Thymus (tissue), 11 donors: ENCODE measurements at regions not wholly inside any gene's neighbourhood (a gene's known extent, or its start where the extent isn't known, plus 50 kb on each side); places are given as distances from the start of the nearest gene placed in this dataset.

Experiments used
- DNase-seq, 9 donors: peaks; one replicate each; pipeline ENCODE4 v3.0.0-alpha.2; 2013; ENCODE audit warnings: low spot score in 9 of 9, low read depth in 6 of 9, missing footprints in 1 of 9
- H3K27ac ChIP-seq, 2 donors: one replicate each; pipeline ENCODE4 v1.5.1; 2013; ENCODE audit warnings: control low read depth in 1 of 2, low read depth in 1 of 2, low read length in 1 of 2, mild to moderate bottlenecking in 1 of 2, moderate library complexity in 1 of 2
- H3K27me3 ChIP-seq, 2 donors: one replicate each; pipeline ENCODE4 v1.5.1; 2013; ENCODE audit warnings: low read length in 1 of 2; ENCODE audit not compliant: control insufficient read depth in 2 of 2, insufficient read depth in 1 of 2
- H3K36me3 ChIP-seq, 2 donors: one replicate each; pipeline ENCODE4 v1.5.1; 2013; ENCODE audit warnings: low read length in 1 of 2, mild to moderate bottlenecking in 1 of 2, moderate library complexity in 1 of 2; ENCODE audit not compliant: control insufficient read depth in 2 of 2, insufficient read depth in 2 of 2
- H3K4me1 ChIP-seq, 2 donors: one replicate each; pipeline ENCODE4 v1.5.1; 2013; ENCODE audit warnings: low read length in 2 of 2; ENCODE audit not compliant: control insufficient read depth in 2 of 2, insufficient read depth in 2 of 2
- H3K4me3 ChIP-seq, 2 donors: one replicate each; pipeline ENCODE4 v1.5.1; 2013; ENCODE audit warnings: low read length in 2 of 2, control low read depth in 1 of 2, mild to moderate bottlenecking in 1 of 2
- H3K9me3 ChIP-seq, 2 donors: one replicate each; pipeline ENCODE4 v1.5.1; 2013; ENCODE audit warnings: low read length in 1 of 2, mild to moderate bottlenecking in 1 of 2; ENCODE audit not compliant: control insufficient read depth in 2 of 2, insufficient read depth in 1 of 2
- WGBS: extraction: QIAGEN DNeasy Blood & Tissue Kit; methylation state at CpG from one replicate; pipeline ENCODE4 v1.1.7; 2013; 5-methylcytosine and 5-hydroxymethylcytosine counted together
- donor health status: healthy.

DNA sequence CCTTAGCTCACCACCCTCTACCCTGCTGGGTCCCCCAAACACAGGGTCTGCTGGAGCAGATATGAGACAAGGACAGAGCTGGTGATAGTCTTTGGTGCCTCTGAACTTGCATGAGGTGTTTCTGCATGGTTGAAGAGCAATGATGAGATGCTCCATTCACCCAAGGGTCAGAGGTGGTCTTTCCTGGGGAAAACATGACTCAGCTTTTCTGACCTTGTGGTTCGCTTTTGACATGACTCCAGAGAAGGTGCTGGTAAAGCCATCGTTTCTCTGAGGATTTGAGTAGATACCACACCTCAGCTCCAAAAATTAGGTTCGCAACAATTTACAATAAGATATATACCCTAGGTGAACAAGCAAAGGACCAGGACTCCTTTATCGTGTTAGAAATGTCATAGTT, 304.8 kb downstream of the DHX35 start:
- Histone ChIP-seq H3K27ac (no peak overlapping the region), H3K4me3 (no peak overlapping the region), H3K36me3 (no peaks in the 10 kb centered on the region), H3K4me1 (no peaks in the 10 kb centered on the region), H3K9me3 (no peaks in the 10 kb centered on the region), H3K27me3 (no peaks in the 10 kb centered on the region)
- 93% methylated on average over 4 of the region's 4 CpGs for WGBS
- DNase-seq = no peak

DNA sequence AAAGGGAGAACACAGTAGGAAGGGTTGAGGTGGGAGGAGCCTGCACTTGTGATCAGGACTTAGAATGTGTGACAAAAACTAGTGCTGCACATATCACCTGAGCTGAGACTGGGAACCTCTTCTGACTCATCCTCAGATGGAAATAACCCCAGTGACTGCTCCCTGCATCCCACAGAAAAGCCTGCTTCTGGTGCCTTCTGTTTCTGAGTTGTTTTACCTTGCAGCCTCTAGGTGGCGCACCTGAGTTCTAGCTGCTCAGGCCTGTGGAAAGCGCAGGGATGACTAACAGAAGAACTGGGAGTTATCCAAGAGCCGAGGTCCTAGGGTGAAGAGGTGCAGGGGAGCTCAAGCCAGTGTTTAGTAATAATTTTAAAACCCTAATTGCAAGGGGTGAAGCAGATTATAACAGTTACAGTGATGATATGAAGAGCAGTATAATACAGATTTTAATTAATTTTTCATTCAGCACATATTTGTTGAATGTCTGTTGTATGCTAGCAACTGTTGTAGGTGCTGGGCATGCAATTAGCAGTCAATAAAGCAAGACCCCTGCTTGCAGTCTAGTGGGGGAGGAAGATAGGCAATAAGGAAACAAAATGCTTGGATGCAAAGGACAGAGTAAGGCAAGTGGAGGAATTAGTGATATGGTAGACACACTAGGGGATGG, 302.5 kb downstream of the DHX35 start:
- no peaks in the 10 kb centered on the region for H3K27me3 ChIP-seq
- no peak overlapping the region for H3K27ac ChIP-seq
- 30% methylated on average over 3 of the region's 3 CpGs for WGBS
- DNase-seq = peak in 5 of 9 donors; percentile 20 to 58 (median 32)
- no peaks in the 10 kb centered on the region for H3K9me3 ChIP-seq
- no peaks in the 10 kb centered on the region for H3K36me3 ChIP-seq
- no peak overlapping the region for H3K4me3 ChIP-seq
- no peaks in the 10 kb centered on the region for H3K4me1 ChIP-seq

DNA sequence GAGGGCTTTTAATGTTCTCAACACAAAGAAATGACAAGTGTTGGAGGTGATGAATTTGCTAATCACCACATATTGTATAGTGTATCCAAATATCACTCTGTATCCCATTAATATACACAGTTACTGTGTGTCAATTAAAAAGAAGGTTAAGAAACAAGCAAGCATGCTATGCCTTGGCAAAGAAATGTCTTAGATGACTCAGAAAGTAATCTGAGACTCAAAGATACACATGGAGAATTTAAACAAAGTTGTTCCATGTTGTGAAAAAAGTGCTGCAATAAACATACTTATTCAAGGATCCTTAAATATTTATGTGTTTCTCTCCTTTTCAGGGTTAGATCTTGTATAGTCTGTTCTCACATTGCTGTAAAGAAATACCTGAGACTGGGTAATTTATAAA, 300.9 kb downstream of the DHX35 start:
- Histone ChIP-seq H3K9me3 (no peaks in the 10 kb centered on the region), H3K27ac (no peak overlapping the region), H3K4me3 (no peak overlapping the region), H3K36me3 (no peaks in the 10 kb centered on the region), H3K27me3 (no peaks in the 10 kb centered on the region), H3K4me1 (no peaks in the 10 kb centered on the region)
- DNase-seq = no peak

DNA sequence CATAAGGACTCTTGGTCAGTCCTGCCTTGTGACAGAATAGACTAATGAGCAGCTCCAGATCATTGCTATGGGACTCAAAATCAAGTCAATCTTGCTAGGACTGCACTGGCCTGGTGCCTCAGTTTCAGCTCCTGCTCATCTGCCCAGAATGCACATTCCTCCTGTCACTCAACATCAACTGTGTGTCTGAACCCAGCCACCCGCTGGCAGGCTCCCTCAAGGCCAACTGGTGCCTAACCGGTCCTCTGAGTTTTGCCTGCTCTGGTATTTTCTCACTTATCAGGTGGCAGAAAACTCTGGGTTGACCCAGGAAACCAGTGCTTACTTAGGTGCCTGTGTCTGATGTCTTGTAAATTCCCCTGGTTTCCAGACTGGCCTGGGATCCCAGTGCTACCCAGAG, 297.7 kb downstream of the DHX35 start:
- DNase-seq = no peak
- no peaks in the 10 kb centered on the region for H3K36me3 ChIP-seq
- no peak overlapping the region for H3K27ac ChIP-seq
- no peaks in the 10 kb centered on the region for H3K9me3 ChIP-seq
- H3K27me3 ChIP-seq = no peaks in the 10 kb centered on the region
- H3K4me1 ChIP-seq = no peaks in the 10 kb centered on the region
- H3K4me3 ChIP-seq = no peak overlapping the region
- 93% methylated on average over 2 of the region's 2 CpGs for WGBS

DNA sequence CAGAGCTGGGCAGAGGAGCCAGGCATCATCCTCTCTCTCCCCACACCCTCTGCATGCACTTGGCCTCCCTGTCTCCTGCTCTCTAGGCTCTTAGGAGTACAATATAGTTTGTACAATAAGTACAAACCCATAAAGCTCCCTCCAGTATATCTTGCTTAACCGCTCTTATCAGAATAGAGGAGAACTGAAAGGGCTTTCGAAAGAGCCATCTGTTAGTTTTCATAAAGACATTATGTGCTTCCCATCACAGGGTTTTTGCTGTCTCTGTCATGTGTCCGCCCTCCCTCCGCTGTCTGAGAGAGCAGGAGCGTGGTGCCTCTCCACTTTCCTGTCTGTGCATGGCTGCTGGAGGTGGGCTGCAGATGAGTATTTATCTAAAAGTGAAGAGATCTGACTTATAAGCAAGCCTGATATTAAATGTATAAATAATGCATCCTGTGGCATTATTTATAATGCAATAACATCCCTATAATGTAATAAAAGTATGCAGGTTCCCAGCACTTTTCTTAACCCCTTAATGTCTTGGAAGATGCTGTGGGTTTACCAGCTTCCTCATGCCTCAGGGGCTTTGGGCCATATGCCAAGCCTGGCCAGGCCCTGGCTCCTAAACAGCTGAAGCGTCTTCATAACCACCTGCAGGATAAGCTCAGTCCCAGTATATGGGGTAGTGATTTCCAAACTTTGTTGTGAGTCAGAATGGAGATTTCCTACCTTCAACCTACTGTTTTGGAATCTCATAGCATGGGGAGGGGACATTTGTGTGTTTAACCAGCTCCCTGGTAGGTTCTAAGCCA, 297.1 kb downstream of the DHX35 start:
- Histone ChIP-seq H3K4me1 (no peaks in the 10 kb centered on the region), H3K9me3 (no peaks in the 10 kb centered on the region), H3K4me3 (no peak overlapping the region), H3K27me3 (no peaks in the 10 kb centered on the region), H3K36me3 (no peaks in the 10 kb centered on the region), H3K27ac (no peak overlapping the region)
- 71% methylated on average over 6 of the region's 6 CpGs for WGBS
- no peak for DNase-seq

DNA sequence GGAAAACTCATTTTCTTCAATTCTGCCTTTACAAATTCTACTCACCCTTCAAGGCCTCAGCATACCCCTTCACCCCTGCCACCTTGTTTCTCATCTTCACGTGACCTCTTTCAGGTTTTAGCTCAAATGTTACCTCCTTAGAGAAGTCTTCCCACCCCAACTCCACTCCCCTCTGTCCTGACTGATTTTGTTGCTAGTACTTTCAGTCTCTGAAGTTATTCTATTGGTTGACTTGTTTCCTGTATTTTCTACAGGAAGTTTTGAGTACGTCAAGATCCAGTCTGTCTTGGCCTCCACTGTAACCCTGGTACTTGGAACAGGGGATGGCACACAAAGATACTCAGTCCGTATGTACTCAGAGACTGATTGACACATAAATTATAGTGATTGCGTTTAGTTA, 296.1 kb downstream of the DHX35 start:
- H3K27me3 ChIP-seq = no peaks in the 10 kb centered on the region
- 83% methylated on average over 4 of the region's 4 CpGs for WGBS
- H3K9me3 ChIP-seq = no peaks in the 10 kb centered on the region
- no peaks in the 10 kb centered on the region for H3K4me1 ChIP-seq
- H3K27ac ChIP-seq = no peak overlapping the region
- DNase-seq = no peak
- no peak overlapping the region for H3K4me3 ChIP-seq
- H3K36me3 ChIP-seq = no peaks in the 10 kb centered on the region

DNA sequence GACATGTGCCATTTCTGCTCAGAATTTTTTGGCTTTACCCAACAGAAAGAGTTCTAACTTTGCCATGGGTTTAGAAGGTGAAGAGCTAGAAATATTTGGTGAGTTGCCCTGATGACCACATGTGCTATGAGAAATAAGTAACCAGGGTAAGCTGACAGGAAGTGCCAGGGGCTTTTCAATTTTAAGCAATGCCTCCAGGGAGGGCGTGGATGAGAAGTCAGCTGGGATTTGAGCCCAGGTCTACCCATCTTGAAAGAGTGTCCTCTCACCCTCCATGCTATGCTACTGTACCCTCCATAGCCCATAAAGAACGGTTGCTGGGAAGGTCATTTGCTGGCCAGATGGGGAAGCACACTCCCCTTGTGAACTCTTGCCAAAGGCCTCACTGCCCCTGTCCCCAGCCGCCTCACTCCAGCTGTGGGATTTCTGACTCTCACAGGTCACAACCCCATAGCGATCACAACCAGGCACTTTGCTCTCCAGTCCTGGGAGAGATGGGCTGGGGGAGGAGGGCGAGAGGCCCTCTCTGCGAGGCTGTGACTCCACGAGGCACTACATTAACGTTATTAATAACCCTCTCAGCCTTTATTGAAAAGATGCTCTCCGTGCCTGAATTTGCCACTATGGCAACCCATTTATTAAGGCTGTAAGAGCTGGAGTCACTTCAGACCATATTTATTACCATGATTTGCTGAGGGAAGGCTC, 291.1 kb downstream of the DHX35 start:
- no peaks in the 10 kb centered on the region for H3K9me3 ChIP-seq
- H3K36me3 ChIP-seq = no peaks in the 10 kb centered on the region
- no peak overlapping the region for H3K4me3 ChIP-seq
- H3K27me3 ChIP-seq = no peaks in the 10 kb centered on the region
- H3K4me1 ChIP-seq = peaks cover 0 to 12% of the 10 kb centered on the region in 2 donors
- 92% methylated on average over 9 of the region's 9 CpGs for WGBS
- H3K27ac ChIP-seq = no peak overlapping the region
- DNase-seq = no peak

DNA sequence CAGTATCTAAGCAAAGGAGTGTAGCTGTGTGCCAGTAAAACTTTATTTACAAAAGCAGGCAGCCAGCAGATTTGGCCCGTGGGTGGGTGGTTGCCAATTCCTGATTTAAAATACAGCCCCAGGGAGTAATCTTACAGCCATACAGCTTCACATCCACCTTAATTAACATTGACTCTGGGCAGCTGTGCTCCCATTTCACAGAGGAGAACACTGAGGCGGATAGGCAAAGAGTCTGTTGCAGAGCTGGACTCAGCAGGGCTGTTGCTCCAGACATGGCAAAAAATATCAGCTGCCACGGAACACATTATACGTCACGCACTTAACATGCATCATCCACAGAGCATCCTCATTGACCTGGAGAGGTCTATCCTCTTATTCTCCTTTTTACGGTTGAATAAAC, 289.9 kb downstream of the DHX35 start:
- WGBS = 98% methylated on average over 6 of the region's 6 CpGs
- Histone ChIP-seq H3K27ac (no peak overlapping the region), H3K9me3 (no peaks in the 10 kb centered on the region), H3K4me3 (no peak overlapping the region), H3K27me3 (no peaks in the 10 kb centered on the region), H3K36me3 (no peaks in the 10 kb centered on the region), H3K4me1 (peaks cover 0 to 12% of the 10 kb centered on the region in 2 donors)
- DNase-seq = no peak

DNA sequence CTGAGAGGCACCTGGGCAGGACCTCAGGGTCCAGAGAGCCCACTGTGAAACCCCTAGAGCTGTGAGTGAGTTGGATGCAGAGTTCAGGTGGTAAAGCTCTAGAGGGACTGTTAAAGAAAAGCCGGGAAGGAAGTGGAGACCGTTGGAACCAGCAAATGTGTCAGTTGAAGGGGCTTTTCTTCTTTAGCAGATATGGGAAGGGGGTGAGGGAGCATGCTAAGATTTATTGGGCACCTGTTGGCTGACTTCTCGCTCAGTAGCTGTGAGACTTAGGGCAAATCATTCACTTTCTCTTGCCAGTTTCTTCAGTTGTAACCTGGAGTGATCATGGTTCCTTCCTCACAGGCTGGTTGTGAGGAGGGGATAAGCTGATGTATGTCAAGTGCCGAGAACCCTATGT, 287.7 kb downstream of the DHX35 start:
- peak in 1 of 9 donors; percentile 33 for DNase-seq
- Histone ChIP-seq H3K4me1 (peaks cover 3 to 23% of the 10 kb centered on the region in 2 donors), H3K9me3 (no peaks in the 10 kb centered on the region), H3K4me3 (no peak overlapping the region), H3K36me3 (no peaks in the 10 kb centered on the region), H3K27ac (no peak overlapping the region), H3K27me3 (no peaks in the 10 kb centered on the region)
- 19% methylated on average over 4 of the region's 4 CpGs for WGBS
